Motor neuron (in vitro differentiated cells): ENCODE measurements at regions not wholly inside any gene's neighbourhood (a gene's known extent, or its start where the extent isn't known, plus 50 kb on each side); places are given as distances from the start of the nearest gene placed in this dataset.
"Not testable (repeated sequence)": the region's sequence is repeated elsewhere in the genome, so short reads cannot be mapped to it uniquely, and the experiment has no call there.

ENCODE experiments used
- ATAC-seq, 8 experiments: fragments of 200-7000 bp; cut with Tn5 transposase; replicated peaks in 6 of 8; 2 replicates each; pipeline ENCODE4 v1.8.0; 2021; ENCODE audit warnings: mild to moderate bottlenecking in 8 of 8, moderate library complexity in 8 of 8
- H3K27ac ChIP-seq, 2 donors: fragments of 250-450 bp; sonication (Bioruptor Pico); 2 replicates each; pipeline ENCODE4 v1.9.0; 2021; ENCODE audit warnings: antibody characterized with exemption in 2 of 2, mild to moderate bottlenecking in 2 of 2, moderate library complexity in 1 of 2
- H3K4me1 ChIP-seq, 2 donors: fragments of 250-450 bp; sonication (Bioruptor Pico); replicated peaks in 1 of 2; 2 replicates each; pipeline ENCODE4 v1.6.1; 2021; ENCODE audit warnings: antibody characterized with exemption in 2 of 2, mild to moderate bottlenecking in 2 of 2, moderate library complexity in 1 of 2
- H3K4me3 ChIP-seq, 5 donors: fragments of 250-450 bp; sonication (Bioruptor Pico); 2 replicates each; pipeline ENCODE4 v1.9.0; 2021; ENCODE audit warnings: antibody characterized with exemption in 5 of 5, mild to moderate bottlenecking in 5 of 5, moderate library complexity in 4 of 5
- WGBS, 10 experiments: fragments of 450-650 bp; shearing (Covaris generic); methylation state at CpG; one replicate each; pipeline ENCODE4 v1.0.0; 2022; 5-methylcytosine and 5-hydroxymethylcytosine counted together
- in situ Hi-C, 9 experiments: fragments of 400-800 bp; cut with MboI; loops; one replicate each; pipeline ENCODE4 v1.15.0; 2021; ENCODE audit warnings: low sequenced_read_pairs in 9 of 9, low pct_unique_long_range_greater_than_20kb in 2 of 9; ENCODE audit not compliant: unreplicated experiment in 9 of 9

- Histone ChIP-seq H3K4me1 (peaks cover 0 to 4% of the 10 kb centered on the region in 2 donors), H3K4me3 (no peak overlapping the region), H3K27ac (no peak overlapping the region)
- WGBS, 10 experiments, result 0 to 93% (median 69%) methylated on average over 2 to 4 of the region's 4 CpGs; no CpG with 5 or more reads in 5 of the 10 experiments
- in situ Hi-C loops, result no loop called here
- no peak for ATAC-seq
Observed at GRCh38 chr18:51491678-51492372, 294.3 kb upstream of the MEX3C start.

DNA sequence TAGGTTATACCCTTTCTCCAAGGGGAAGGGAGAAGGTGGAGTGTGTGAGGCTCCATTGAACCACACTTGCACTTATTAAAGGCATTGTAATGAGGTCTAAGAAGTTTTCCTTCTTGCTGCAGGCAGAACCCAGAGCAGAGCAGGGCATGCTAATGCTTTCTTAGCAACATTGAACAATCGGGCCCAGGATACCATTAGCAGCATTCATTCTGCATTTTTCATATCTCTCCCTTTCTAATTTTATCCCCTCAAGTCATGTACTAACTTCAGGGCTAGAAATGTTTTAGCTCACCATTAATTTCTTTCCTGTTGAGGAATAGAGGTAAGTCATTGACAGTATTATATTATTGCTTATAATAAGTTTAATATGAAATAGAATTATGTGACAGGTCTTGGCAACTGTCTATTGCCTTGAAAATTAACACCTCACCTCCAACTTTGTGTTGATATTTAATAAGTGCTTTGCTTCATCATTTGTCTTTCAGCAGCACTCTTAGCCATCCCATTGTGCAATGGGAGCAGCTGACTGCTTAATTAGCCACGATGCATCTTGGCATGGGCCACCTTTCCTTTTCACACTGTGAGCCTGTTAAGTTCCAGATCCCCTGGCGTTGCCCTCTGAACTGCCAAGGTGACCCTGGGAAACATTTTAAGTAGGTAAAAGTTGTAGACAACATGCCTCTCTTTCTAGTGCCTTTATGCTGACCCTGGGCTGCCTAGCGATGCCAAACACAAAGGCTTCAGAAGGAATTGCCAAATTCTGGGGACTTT, 300.8 kb upstream of the MEX3C start:
- Histone ChIP-seq H3K27ac (no peak overlapping the region), H3K4me1 (no peaks in the 10 kb centered on the region), H3K4me3 (no peak overlapping the region)
- 0 to 94% (median 73%) methylated on average over 1 to 4 of the region's 4 CpGs; no CpG with 5 or more reads in 1 of the 10 experiments for WGBS, 10 experiments
- in situ Hi-C loops, result no loop called here
- no peak for ATAC-seq

GRCh38 chr18:51503351-51503750, 305.9 kb upstream of the MEX3C start:
- Histone ChIP-seq H3K4me3 (no peak overlapping the region), H3K4me1 (no peaks in the 10 kb centered on the region), H3K27ac (no peak overlapping the region)
- in situ Hi-C loops, result no loop called here
- no peak for ATAC-seq

GRCh38 chr18:51506811-51507210, 309.3 kb upstream of the MEX3C start:
- H3K4me1 ChIP-seq, result no peaks in the 10 kb centered on the region
- no peak overlapping the region for H3K27ac ChIP-seq
- in situ Hi-C loops, result no loop called here
- no peak for ATAC-seq
- 0 to 100% (median 63%) methylated on average over 1 to 3 of the region's 3 CpGs; no CpG with 5 or more reads in 1 of the 10 experiments for WGBS, 10 experiments
- no peak overlapping the region for H3K4me3 ChIP-seq

DNA sequence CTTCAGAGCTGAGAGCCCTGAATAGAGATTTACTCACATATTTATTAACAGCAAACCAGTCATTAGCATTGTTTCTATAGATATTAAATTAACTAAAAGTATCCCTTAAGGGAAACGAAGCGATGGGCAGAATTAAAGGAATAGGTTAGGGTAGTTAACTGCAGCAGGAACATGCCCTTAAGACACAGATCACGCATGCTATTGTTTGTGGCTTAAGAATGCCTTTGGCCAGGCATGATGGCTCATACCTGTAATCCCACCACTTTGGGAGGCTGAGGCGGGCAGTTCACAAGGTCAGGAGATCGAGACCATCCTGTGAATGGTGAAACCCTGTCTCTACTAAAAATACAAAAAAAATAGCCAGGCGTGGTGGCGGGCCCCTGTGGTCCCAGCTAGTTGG, 310.9 kb upstream of the MEX3C start:
- in situ Hi-C loops, H3K4me1 ChIP-seq, H3K27ac ChIP-seq, H3K4me3 ChIP-seq, ATAC-seq: not testable (repeated sequence)
- WGBS, 10 experiments, result 10 to 100% (median 86%) methylated on average over 1 to 6 of the region's 7 CpGs; no CpG with 5 or more reads in 3 of the 10 experiments

- ATAC-seq, result no peak
Observed at GRCh38 chr18:51510020-51510419, 312.5 kb upstream of the MEX3C start.

GRCh38 chr18:51513517-51513916, 316.0 kb upstream of the MEX3C start:
- in situ Hi-C loops, result no loop called here
- Histone ChIP-seq H3K4me3 (no peak overlapping the region), H3K27ac (no peak overlapping the region), H3K4me1 (no peaks in the 10 kb centered on the region)
- peak in 3 of 8 experiments; percentile 33 to 78 (median 74) for ATAC-seq

More at GRCh38 chr18:51510020-51510419, 312.5 kb upstream of the MEX3C start:
- Histone ChIP-seq H3K4me1 (no peaks in the 10 kb centered on the region), H3K4me3 (no peak overlapping the region), H3K27ac (no peak overlapping the region)
- in situ Hi-C loops, result no loop called here

GRCh38 chr18:51514128-51514527, 316.6 kb upstream of the MEX3C start:
- in situ Hi-C loops, result no loop called here
- 0 to 100% (median 73%) methylated on average over 1 to 2 of the region's 2 CpGs; no CpG with 5 or more reads in 2 of the 10 experiments for WGBS, 10 experiments
- Histone ChIP-seq H3K27ac (no peak overlapping the region), H3K4me3 (no peak overlapping the region), H3K4me1 (no peaks in the 10 kb centered on the region)
- ATAC-seq, result peak in 1 of 8 experiments; percentile 73

- Histone ChIP-seq H3K27ac (no peak overlapping the region), H3K4me1 (no peaks in the 10 kb centered on the region), H3K4me3 (no peak overlapping the region)
- ATAC-seq, result no peak
- WGBS, 10 experiments, result 13 to 93% (median 40%) methylated on average over 1 to 5 of the region's 5 CpGs; no CpG with 5 or more reads in 3 of the 10 experiments
- in situ Hi-C loops, result no loop called here
Observed at GRCh38 chr18:51516478-51517038, 319.1 kb upstream of the MEX3C start.

DNA sequence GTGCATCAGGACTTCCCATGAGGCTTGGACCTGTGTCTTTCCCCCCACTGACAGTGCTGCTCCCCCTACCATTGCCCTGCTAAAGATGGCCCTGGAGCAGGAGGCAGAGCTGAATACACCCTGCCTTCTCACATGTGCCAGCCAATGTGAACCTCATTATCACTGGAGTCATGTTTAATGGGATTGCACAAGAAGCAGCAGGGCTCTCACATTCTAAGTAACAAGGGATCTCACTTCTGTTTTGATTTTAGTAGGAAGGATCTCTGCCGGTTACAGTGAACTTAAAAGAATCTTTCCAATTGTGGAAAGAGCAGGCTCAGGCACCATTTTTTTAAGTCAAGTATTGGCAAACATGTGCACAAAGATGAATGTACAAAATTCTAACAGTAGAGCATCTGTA, 322.1 kb upstream of the MEX3C start:
- H3K27ac ChIP-seq, result no peak overlapping the region
- H3K4me1 ChIP-seq, result no peaks in the 10 kb centered on the region
- 0 to 100% (median 40%) methylated on average over 1 of the region's 1 CpG; no CpG with 5 or more reads in 4 of the 10 experiments for WGBS, 10 experiments
- in situ Hi-C loops, result no loop called here
- H3K4me3 ChIP-seq, result no peak overlapping the region
- no peak for ATAC-seq

DNA sequence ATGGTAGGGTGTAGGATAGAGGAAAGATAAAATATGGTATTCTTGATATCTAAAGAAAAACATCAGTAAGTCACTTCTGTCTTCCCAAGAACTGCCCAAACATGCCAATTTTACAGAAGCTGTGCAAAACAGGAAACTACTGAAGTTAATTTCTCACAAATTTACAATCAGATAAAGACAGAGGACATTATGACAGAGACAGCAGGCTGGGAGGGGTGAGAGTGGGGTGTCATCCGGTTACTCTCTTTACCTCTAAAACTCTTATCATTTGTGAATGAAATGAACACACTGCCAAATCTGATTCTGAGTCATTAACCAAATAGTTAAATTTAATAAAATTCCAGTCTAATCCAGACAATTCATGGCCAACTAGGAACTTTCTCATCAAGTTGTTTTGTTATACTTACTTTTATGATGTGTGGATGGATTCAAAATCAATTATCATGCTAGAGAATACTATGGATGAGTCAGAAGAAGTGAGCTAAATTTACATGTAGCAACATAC, 323.2 kb upstream of the MEX3C start:
- ATAC-seq, result no peak
- in situ Hi-C loops, result no loop called here
- 0 to 100% (median 69%) methylated on average over 1 of the region's 1 CpG; no CpG with 5 or more reads in 6 of the 10 experiments for WGBS, 10 experiments
- Histone ChIP-seq H3K27ac (no peak overlapping the region), H3K4me1 (no peaks in the 10 kb centered on the region), H3K4me3 (no peak overlapping the region)

- Histone ChIP-seq H3K4me3 (no peak overlapping the region), H3K27ac (no peak overlapping the region), H3K4me1 (no peaks in the 10 kb centered on the region)
- WGBS, 10 experiments, result 25 to 100% methylated on average over 1 of the region's 7 CpGs; no CpG with 5 or more reads in 8 of the 10 experiments
- in situ Hi-C loops, result no loop called here
- ATAC-seq, result peak in 1 of 8 experiments; percentile 15
Observed at GRCh38 chr18:51522338-51522737, 324.9 kb upstream of the MEX3C start.

DNA sequence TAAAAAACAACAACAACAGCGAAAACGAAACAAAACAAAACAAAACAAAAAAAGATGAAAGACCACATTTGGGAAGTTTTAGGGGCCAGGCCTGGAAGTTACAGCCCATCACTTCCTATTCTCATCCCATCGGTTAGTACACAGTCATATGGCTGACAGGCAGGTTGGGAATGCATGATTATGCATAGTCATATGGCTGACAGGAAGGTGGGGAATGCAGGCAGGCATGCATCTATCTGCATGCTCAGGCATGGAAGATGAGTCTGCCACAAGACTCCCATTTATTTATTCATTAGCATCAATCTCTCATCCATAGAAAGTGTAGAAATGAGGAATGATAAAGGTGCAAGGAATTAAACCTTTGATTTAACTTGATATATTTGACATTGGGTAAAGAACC, 325.3 kb upstream of the MEX3C start:
- peak in 3 of 8 experiments; percentile 42 to 87 (median 85) for ATAC-seq
- WGBS, 10 experiments, result 0 to 100% (median 83%) methylated on average over 2 to 3 of the region's 3 CpGs; no CpG with 5 or more reads in 3 of the 10 experiments
- Histone ChIP-seq H3K4me1 (no peaks in the 10 kb centered on the region), H3K4me3 (no peak overlapping the region), H3K27ac (no peak overlapping the region)
- in situ Hi-C loops, result no loop called here
